HepG2 (cell line): ENCODE measurements at regions not wholly inside any gene's neighbourhood (a gene's known extent, or its start where the extent isn't known, plus 50 kb on each side); places are given as distances from the start of the nearest gene placed in this dataset.

Source experiments
- ATAC-seq: fragments of 200-7000 bp; cut with Tn5 transposase; 3 replicates; pipeline ENCODE4 v1.9.1; 2020; ENCODE audit warnings: mild to moderate bottlenecking, moderate library complexity
- BruUV-seq: library from RNA; stranded (reverse); fragments of 400-500 nt; replicated peaks from 2 replicates; lab custom pipeline; 2021; lab: Mats Ljungman, UMichigan
- CTCF ChIA-PET: fragments of 300-600 bp; formaldehyde crosslinking; extraction: SDS; loops from one replicate; lab custom pipeline; 2021; ENCODE audit warnings: low total read pairs, inconsistent platforms, low intra/inter-chr PET ratio; lab: Yijun Ruan, JAX
- POLR2A ChIA-PET: fragments of 350-600 bp; sonication (Branson Sonifier 250); formaldehyde crosslinking; loops from one replicate; lab custom pipeline; 2020; ENCODE audit warnings: antibody characterized with exemption, inconsistent platforms; lab: Yijun Ruan, JAX
- DNase-seq: peaks from one replicate; pipeline ENCODE4 v3.0.0-alpha.2; 2015; ENCODE audit warnings: low spot score
- FAIRE-seq: peaks from 3 replicates; lab custom pipeline; 2011; peaks lifted over from hg19 to GRCh38; lab: Jason Lieb, UNC
- H2AFZ ChIP-seq: one replicate; pipeline ENCODE4 v1.6.1; 2011; ENCODE audit warnings: low read length, inconsistent platforms
- H3K27ac ChIP-seq: fragments of 300-600 bp; 3 replicates; pipeline ENCODE4 v1.8.0; 2011; ENCODE audit warnings: mixed run types, mild to moderate bottlenecking, mixed read lengths, low read length, inconsistent platforms; ENCODE audit not compliant: insufficient read depth; ENCODE audit errors: extremely low read length
- H3K27me3 ChIP-seq, 2 experiments: fragments of 200-600 bp in 1 of 2; 2 replicates in 1 of 2; 3 replicates in 1 of 2; pipeline versions ENCODE4 v1.6.0 to v1.8.0; 2011; ENCODE audit warnings: low read length in 2 of 2, mild to moderate bottlenecking in 2 of 2, moderate library complexity in 2 of 2, inconsistent platforms in 1 of 2; ENCODE audit not compliant: insufficient read depth in 2 of 2, control insufficient read depth in 1 of 2
- H3K36me3 ChIP-seq, 2 experiments: fragments of 200-600 bp in 1 of 2; replicated peaks in 1 of 2; 2 replicates in 1 of 2; 3 replicates in 1 of 2; pipeline versions ENCODE4 v1.5.1 to v1.8.0; 2011; ENCODE audit warnings: low read length in 2 of 2, inconsistent platforms in 1 of 2; ENCODE audit not compliant: insufficient read depth in 2 of 2, control insufficient read depth in 1 of 2
- H3K4me1 ChIP-seq: 2 replicates; pipeline ENCODE4 v1.5.1; 2012; ENCODE audit warnings: low read length, inconsistent platforms; ENCODE audit not compliant: insufficient read depth
- H3K4me2 ChIP-seq: 2 replicates; pipeline ENCODE4 v1.6.0; 2011; ENCODE audit warnings: low read depth, low read length, inconsistent platforms
- H3K4me3 ChIP-seq, 3 experiments: fragments of 200-600 bp in 1 of 3; sonication (generic), shearing (Covaris generic) in 1 of 3; replicated peaks in 1 of 3; 2 replicates each; pipeline ENCODE4 v1.5.1; 2011 to 2016; ENCODE audit warnings: low read length in 3 of 3, inconsistent platforms in 2 of 3, low read depth in 2 of 3, mild to moderate bottlenecking in 2 of 3, control low read depth in 1 of 3, mixed read lengths in 1 of 3; ENCODE audit not compliant: insufficient read depth in 1 of 3
- H3K79me2 ChIP-seq: one replicate; pipeline ENCODE4 v1.6.1; 2011; ENCODE audit warnings: low read length, inconsistent platforms; ENCODE audit not compliant: insufficient read depth
- H3K9ac ChIP-seq: 2 replicates; pipeline ENCODE4 v1.6.0; 2011; ENCODE audit warnings: mild to moderate bottlenecking, low read depth, low read length, inconsistent platforms; ENCODE audit not compliant: insufficient read depth
- H3K9me3 ChIP-seq: 2 replicates; pipeline ENCODE4 v1.5.1; 2012; ENCODE audit warnings: mild to moderate bottlenecking, low read length
- H4K20me1 ChIP-seq: 2 replicates; pipeline ENCODE4 v1.6.0; 2011; ENCODE audit warnings: inconsistent platforms, mild to moderate bottlenecking, low read length, moderate library complexity; ENCODE audit not compliant: insufficient read depth
- AHR ChIP-seq: IDR thresholded peaks from 2 replicates; pipeline ENCODE4 v1.6.1; 2018; ENCODE audit warnings: missing genetic modification reagents, missing compliant biosample characterization
- CREB1 ChIP-seq, 2 experiments: fragments of 450-650 bp in 1 of 2; IDR thresholded peaks; 2 replicates each; pipeline ENCODE4 v1.6.1; 2016 to 2017; ENCODE audit warnings: control low read depth in 1 of 2, mild to moderate bottlenecking in 1 of 2, missing compliant biosample characterization in 1 of 2, missing genetic modification characterization in 1 of 2
- HMGA1 ChIP-seq: sonication (generic); formaldehyde crosslinking; conservative IDR thresholded peaks from 2 replicates; pipeline ENCODE4 v1.4.0; 2020; ENCODE audit warnings: missing genetic modification reagents
- MNT ChIP-seq: fragments of 450-650 bp; IDR thresholded peaks from 2 replicates; pipeline ENCODE4 v1.6.1; 2016
- NONO ChIP-seq, 2 experiments: fragments of 450-650 bp in 1 of 2; sonication (generic) in 1 of 2; formaldehyde crosslinking in 1 of 2; IDR thresholded peaks in 1 of 2; conservative IDR thresholded peaks in 1 of 2; 2 replicates each; pipeline versions ENCODE4 v1.6.1 to v1.8.0; 2017 to 2022; ENCODE audit warnings: mild to moderate bottlenecking in 1 of 2, missing genetic modification reagents in 1 of 2, moderate library complexity in 1 of 2
- ZFP90 ChIP-seq: sonication (generic); formaldehyde crosslinking; IDR thresholded peaks from 2 replicates; pipeline ENCODE4 v1.8.0; 2022; ENCODE audit warnings: missing genetic modification reagents, mild to moderate bottlenecking, inconsistent platforms, borderline replicate concordance
- ZFX ChIP-seq: sonication (generic); formaldehyde crosslinking; IDR thresholded peaks from 2 replicates; pipeline ENCODE4 v1.4.0; 2020; ENCODE audit warnings: mild to moderate bottlenecking, low read depth, missing genetic modification reagents, moderate library complexity
- ZNF232 ChIP-seq: sonication (generic); formaldehyde crosslinking; IDR thresholded peaks from 2 replicates; pipeline ENCODE4 v1.4.0; 2020; ENCODE audit warnings: missing genetic modification reagents, borderline replicate concordance
- ZNF780A ChIP-seq: sonication (generic); formaldehyde crosslinking; IDR thresholded peaks from 2 replicates; pipeline ENCODE4 v1.8.0; 2022; ENCODE audit warnings: mild to moderate bottlenecking, missing genetic modification reagents, moderate library complexity
- ZSCAN22 ChIP-seq: sonication (generic); formaldehyde crosslinking; IDR thresholded peaks from 2 replicates; pipeline ENCODE4 v1.4.0; 2020; ENCODE audit warnings: mild to moderate bottlenecking, missing genetic modification reagents
- WGBS: methylation state at CpG from one replicate; pipeline ENCODE4 v1.1.6; 2017; ENCODE audit warnings: low lambda C conversion rate; 5-methylcytosine and 5-hydroxymethylcytosine counted together
- in situ Hi-C: cut with HindIII; loops from 2 replicates; pipeline ENCODE4 v1.10.0; 2017; ENCODE audit warnings: low pct_unique_long_range_greater_than_20kb; ENCODE audit not compliant: extremely low pct_ligation_motif_present
- intact Hi-C: fragments of 100-400 bp; cut with micrococcal nuclease; formaldehyde crosslinking; loops from one replicate; pipeline ENCODE4 v1.10.0; 2022; ENCODE audit not compliant: unreplicated experiment

- no peak overlapping the region for H3K9ac ChIP-seq
- no peak for FAIRE-seq
- WGBS, result 44% methylated on average over 5 of the region's 5 CpGs
Observed at GRCh38 chr19:29420065-29420464, 105.7 kb upstream of the VSTM2B start.

GRCh38 chr19:29420482-29421195 is 105.2 kb upstream of the VSTM2B start:
- ChIA-PET POLR2A (no interaction called here), CTCF (no interaction called here)
- H3K4me1 ChIP-seq, result no peaks in the 10 kb centered on the region
- no peaks in the 10 kb centered on the region for H3K36me3 ChIP-seq
- no peaks in the 10 kb centered on the region for H3K79me2 ChIP-seq
- no peak overlapping the region for H3K9ac ChIP-seq
- WGBS, result 17% methylated on average over 22 of the region's 22 CpGs
- no peaks in the 10 kb centered on the region for H4K20me1 ChIP-seq
- DNase-seq, result no peak
- no peak overlapping the region for H3K4me2 ChIP-seq
- H3K9me3 ChIP-seq, result no peaks in the 10 kb centered on the region
- no peak overlapping the region for H2AFZ ChIP-seq
- H3K27ac ChIP-seq, result no peak overlapping the region
- in situ Hi-C loops (no loop called here), intact Hi-C loops (no loop called here)
- H3K27me3 ChIP-seq, result no peaks in the 10 kb centered on the region; a peak in 2 of 5 replicates
- FAIRE-seq, result no peak
- ATAC-seq, result no peak
- no TSS peak for BruUV-seq
- H3K4me3 ChIP-seq, result no peak overlapping the region
- TF ChIP-seq ZNF232 (CRISPR knock-in tag) (no peak), NONO (IDR thresholded peaks at IDR 0.05) (no peak), NONO (CRISPR knock-in tag; conservative IDR thresholded peaks at IDR 0.05) (no peak), ZNF780A (CRISPR knock-in tag) (no peak), ZFX (CRISPR knock-in tag) (no peak), AHR (CRISPR knock-in tag) (no peak), ZSCAN22 (no peak), HMGA1 (no peak)

More at GRCh38 chr19:29420065-29420464, 105.7 kb upstream of the VSTM2B start:
- CTCF ChIA-PET, result no interaction called here
- Histone ChIP-seq H3K27ac (no peak overlapping the region), H2AFZ (no peak overlapping the region), H3K36me3 (no peaks in the 10 kb centered on the region), H3K4me1 (no peaks in the 10 kb centered on the region), H3K4me3 (no peak overlapping the region), H3K9me3 (no peaks in the 10 kb centered on the region), H3K79me2 (no peaks in the 10 kb centered on the region), H4K20me1 (no peaks in the 10 kb centered on the region), H3K4me2 (no peak overlapping the region), H3K27me3 (no peaks in the 10 kb centered on the region; a peak in 2 of 5 replicates)
- in situ Hi-C loops (no loop called here), intact Hi-C loops (no loop called here)
- no TSS peak for BruUV-seq
- TF ChIP-seq CREB1 (IDR thresholded peaks at IDR 0.05), result peak; percentile 51
- no peak for TF ChIP-seq CREB1 (CRISPR knock-in tag; IDR thresholded peaks at IDR 0.05)
- no peak for TF ChIP-seq ZFP90
- TF ChIP-seq MNT, result peak; percentile 83
- POLR2A ChIA-PET, result no interaction called here
- DNase-seq, result no peak
- no peak for ATAC-seq
